OCI-LY3 (cell line): ENCODE measurements at regions not wholly inside any gene's neighbourhood (a gene's known extent, or its start where the extent isn't known, plus 50 kb on each side); places are given as distances from the start of the nearest gene placed in this dataset.

Experiments used
- H2AFZ ChIP-seq: fragments of 200-600, 300-600 bp; shearing (Covaris generic); 2 replicates; pipeline ENCODE4 v1.6.0; 2014; ENCODE audit warnings: antibody characterized with exemption, low read depth, low read length
- H3K27ac ChIP-seq: fragments of 200-600, 300-600 bp; sonication (generic); 2 replicates; pipeline ENCODE4 v1.5.1; 2014; ENCODE audit warnings: mild to moderate bottlenecking, low read length, moderate library complexity, mixed read lengths
- H3K27me3 ChIP-seq: fragments of 200-600, 300-600 bp; sonication (generic); 2 replicates; pipeline ENCODE4 v1.6.1; 2014; ENCODE audit warnings: low read depth, low read length, mixed read lengths
- H3K36me3 ChIP-seq: fragments of 200-600, 300-600 bp; sonication (generic); replicated peaks from 2 replicates; pipeline ENCODE3; 2014; ENCODE audit warnings: low read depth, low read length, mixed read lengths
- H3K4me1 ChIP-seq: fragments of 300-600, 200-600 bp; sonication (generic); 2 replicates; pipeline ENCODE4 v1.6.1; 2014; ENCODE audit warnings: low read length, mixed read lengths
- H3K4me2 ChIP-seq: fragments of 200-600, 300-600 bp; sonication (generic); 2 replicates; pipeline ENCODE4 v1.6.1; 2014; ENCODE audit warnings: low read length, mixed read lengths
- H3K4me3 ChIP-seq: fragments of 300-600, 200-600 bp; sonication (generic); 2 replicates; pipeline ENCODE4 v1.5.1; 2014; ENCODE audit warnings: antibody characterized with exemption, mild to moderate bottlenecking, low read length, moderate library complexity
- H3K79me2 ChIP-seq: fragments of 300-600, 200-600 bp; shearing (Covaris generic); 2 replicates; pipeline ENCODE4 v1.6.1; 2014; ENCODE audit warnings: mild to moderate bottlenecking, low read length, mixed read lengths
- H3K9ac ChIP-seq: fragments of 300-600, 200-600 bp; shearing (Covaris generic); 2 replicates; pipeline ENCODE4 v1.6.0; 2014; ENCODE audit warnings: mild to moderate bottlenecking, low read length, moderate library complexity
- H3K9me3 ChIP-seq: fragments of 200-600, 300-600 bp; shearing (Covaris generic); 2 replicates; pipeline ENCODE4 v1.6.1; 2014; ENCODE audit warnings: low read length, mixed read lengths; ENCODE audit not compliant: insufficient read depth
- H4K20me1 ChIP-seq: fragments of 200-600, 300-600 bp; sonication (generic); 2 replicates; pipeline ENCODE4 v1.6.1; 2016; ENCODE audit warnings: low read length, mixed read lengths; ENCODE audit not compliant: insufficient read depth
- EZH2phosphoT487 ChIP-seq: fragments of 200-600 bp; shearing (Covaris generic); IDR thresholded peaks from 2 replicates; pipeline ENCODE4 v1.6.1; 2018; ENCODE audit warnings: antibody characterized with exemption, mixed run types, low read depth
- TF ChIP-seq, protein P1 (sequence below): fragments of 200-600, 300-600 bp; sonication (generic); IDR thresholded peaks from 2 replicates; pipeline ENCODE4 v1.5.1; 2014; ENCODE audit warnings: antibody characterized with exemption, low read length, low read depth

DNA sequence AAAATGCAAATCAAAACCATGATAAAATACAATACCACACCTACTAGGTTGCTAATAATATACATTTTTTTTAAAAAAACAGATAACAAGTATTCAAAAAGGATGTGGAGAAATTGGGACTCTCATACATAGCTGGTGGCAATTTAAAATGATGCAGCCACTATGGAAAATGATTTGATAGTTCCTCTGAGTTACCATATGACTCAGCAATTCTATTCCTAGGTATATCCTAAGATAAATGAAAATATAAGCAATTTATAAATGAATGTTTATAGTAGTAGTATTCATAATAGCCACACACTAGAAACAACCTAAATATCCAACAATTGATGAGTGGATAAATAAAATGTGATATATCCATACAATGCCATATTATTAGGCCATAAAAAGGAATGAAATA is 210.2 kb downstream of the MREG start:
- no peak overlapping the region for H2AFZ ChIP-seq
- no peak overlapping the region for H3K9ac ChIP-seq
- peaks cover 2% of the 10 kb centered on the region; the same call in 1 of the 2 replicates for H3K4me1 ChIP-seq
- H3K27ac ChIP-seq = no peak overlapping the region
- no peaks in the 10 kb centered on the region for H3K79me2 ChIP-seq
- no peaks in the 10 kb centered on the region for H3K36me3 ChIP-seq
- no peak overlapping the region for H3K4me2 ChIP-seq
- no peaks in the 10 kb centered on the region for H4K20me1 ChIP-seq
- no peaks in the 10 kb centered on the region for H3K9me3 ChIP-seq
- H3K4me3 ChIP-seq = no peak overlapping the region
- TF ChIP-seq, protein P1, sequence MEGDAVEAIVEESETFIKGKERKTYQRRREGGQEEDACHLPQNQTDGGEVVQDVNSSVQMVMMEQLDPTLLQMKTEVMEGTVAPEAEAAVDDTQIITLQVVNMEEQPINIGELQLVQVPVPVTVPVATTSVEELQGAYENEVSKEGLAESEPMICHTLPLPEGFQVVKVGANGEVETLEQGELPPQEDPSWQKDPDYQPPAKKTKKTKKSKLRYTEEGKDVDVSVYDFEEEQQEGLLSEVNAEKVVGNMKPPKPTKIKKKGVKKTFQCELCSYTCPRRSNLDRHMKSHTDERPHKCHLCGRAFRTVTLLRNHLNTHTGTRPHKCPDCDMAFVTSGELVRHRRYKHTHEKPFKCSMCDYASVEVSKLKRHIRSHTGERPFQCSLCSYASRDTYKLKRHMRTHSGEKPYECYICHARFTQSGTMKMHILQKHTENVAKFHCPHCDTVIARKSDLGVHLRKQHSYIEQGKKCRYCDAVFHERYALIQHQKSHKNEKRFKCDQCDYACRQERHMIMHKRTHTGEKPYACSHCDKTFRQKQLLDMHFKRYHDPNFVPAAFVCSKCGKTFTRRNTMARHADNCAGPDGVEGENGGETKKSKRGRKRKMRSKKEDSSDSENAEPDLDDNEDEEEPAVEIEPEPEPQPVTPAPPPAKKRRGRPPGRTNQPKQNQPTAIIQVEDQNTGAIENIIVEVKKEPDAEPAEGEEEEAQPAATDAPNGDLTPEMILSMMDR = no peak
- TF ChIP-seq EZH2phosphoT487 = no peak
- H3K27me3 ChIP-seq = no peaks in the 10 kb centered on the region

DNA sequence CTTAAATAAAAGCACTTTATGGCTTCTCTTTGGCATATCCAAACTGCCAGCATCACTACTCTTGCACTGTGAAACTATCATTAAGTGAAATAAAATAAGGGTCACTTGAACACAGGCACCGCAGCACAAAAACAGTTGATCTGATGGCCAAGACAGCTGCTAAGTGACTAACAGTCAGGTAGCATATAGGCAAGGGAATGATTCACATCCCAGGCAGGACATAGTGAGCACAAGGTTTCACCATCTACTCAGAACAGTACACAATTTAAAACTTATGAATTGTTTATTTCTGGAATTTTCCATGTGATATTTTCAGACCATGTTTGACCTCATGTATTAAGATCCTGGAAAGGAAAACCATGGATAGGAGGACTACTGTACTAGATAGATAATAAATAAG is 214.2 kb downstream of the MREG start:
- H3K4me2 ChIP-seq = no peak overlapping the region
- no peak overlapping the region for H2AFZ ChIP-seq
- H3K4me3 ChIP-seq = no peak overlapping the region
- no peaks in the 10 kb centered on the region for H3K9me3 ChIP-seq
- no peak for TF ChIP-seq EZH2phosphoT487
- no peaks in the 10 kb centered on the region for H3K79me2 ChIP-seq
- no peaks in the 10 kb centered on the region for H4K20me1 ChIP-seq
- no peaks in the 10 kb centered on the region for H3K36me3 ChIP-seq
- 0 out of 2 replicates have a peak, but pooled peaks cover 4% of the 10 kb centered on the region for H3K4me1 ChIP-seq
- no peak overlapping the region for H3K27ac ChIP-seq
- no peaks in the 10 kb centered on the region for H3K27me3 ChIP-seq
- no peak overlapping the region for H3K9ac ChIP-seq

DNA sequence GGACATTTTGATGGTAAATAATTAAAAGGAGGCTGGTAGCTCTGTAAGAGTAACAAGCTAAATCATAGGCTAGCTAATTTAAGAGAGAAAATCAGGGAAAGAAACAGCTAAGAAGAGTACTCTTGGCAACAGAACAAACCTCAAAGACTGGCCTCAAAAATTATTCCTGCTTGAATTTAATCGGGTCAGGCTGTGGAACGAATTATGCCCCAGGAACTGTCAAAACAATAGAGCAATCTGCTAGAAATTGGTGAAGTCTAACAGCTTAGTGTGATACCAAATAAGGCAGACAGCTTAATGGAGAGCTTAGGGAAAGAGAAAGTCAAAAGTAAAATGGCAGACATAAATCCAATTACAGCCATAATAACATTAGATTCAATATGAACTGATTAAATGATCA is 215.7 kb downstream of the MREG start:
- peaks cover 11% of the 10 kb centered on the region for H3K4me1 ChIP-seq
- H3K27ac ChIP-seq = no peak overlapping the region

DNA sequence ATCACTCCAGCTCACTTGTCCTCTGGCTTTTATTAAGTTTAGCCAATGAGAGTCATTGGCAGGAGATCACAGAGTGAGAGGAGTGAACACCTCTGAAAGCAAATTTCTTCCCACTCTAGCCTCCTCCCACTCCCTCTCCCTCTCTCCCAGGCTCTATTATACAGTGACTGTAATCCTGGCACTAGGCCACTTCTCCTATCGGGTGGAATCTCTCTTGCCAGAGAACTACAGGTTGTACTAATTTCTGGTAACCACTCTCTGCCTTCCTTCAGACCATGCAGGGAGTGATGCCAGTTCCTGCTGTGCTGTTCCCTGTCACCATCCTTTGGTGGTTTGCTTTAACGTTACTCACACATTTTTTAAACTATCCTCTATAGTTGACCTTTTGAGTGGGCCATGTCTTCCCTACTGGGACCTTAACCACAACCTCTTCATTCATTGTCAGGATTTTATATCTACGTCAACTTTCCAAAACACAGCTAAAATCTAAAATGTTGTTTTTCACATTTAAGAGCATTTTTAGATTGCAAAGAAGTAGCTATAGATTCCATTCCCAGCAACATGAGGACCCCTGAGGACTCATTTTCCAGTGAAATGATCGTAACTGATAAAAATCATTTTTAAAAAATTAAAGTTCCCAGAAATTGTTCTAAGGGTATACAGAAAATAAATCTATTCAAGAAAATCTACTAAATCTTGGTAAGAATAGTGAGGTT is 217.1 kb downstream of the MREG start:
- Histone ChIP-seq H3K27ac (no peak overlapping the region), H3K4me2 (no peak overlapping the region), H3K9ac (no peak overlapping the region), H3K4me3 (no peak overlapping the region), H3K36me3 (no peaks in the 10 kb centered on the region), H3K9me3 (no peaks in the 10 kb centered on the region), H4K20me1 (no peaks in the 10 kb centered on the region), H3K27me3 (no peaks in the 10 kb centered on the region), H3K4me1 (peaks cover 11% of the 10 kb centered on the region), H2AFZ (no peak overlapping the region), H3K79me2 (no peaks in the 10 kb centered on the region)
- no peak for TF ChIP-seq EZH2phosphoT487
- TF ChIP-seq, protein P1 = no peak

More for the DNA sequence above, 215.7 kb downstream of the MREG start:
- no peak overlapping the region for H3K9ac ChIP-seq
- TF ChIP-seq, protein P1 = no peak
- TF ChIP-seq EZH2phosphoT487 = no peak
- no peaks in the 10 kb centered on the region for H3K36me3 ChIP-seq
- H3K79me2 ChIP-seq = no peaks in the 10 kb centered on the region
- H2AFZ ChIP-seq = no peak overlapping the region
- H3K27me3 ChIP-seq = no peaks in the 10 kb centered on the region
- no peak overlapping the region for H3K4me2 ChIP-seq
- H3K4me3 ChIP-seq = no peak overlapping the region
- H4K20me1 ChIP-seq = no peaks in the 10 kb centered on the region
- H3K9me3 ChIP-seq = no peaks in the 10 kb centered on the region
